Stomach (tissue), 8 donors: ENCODE measurements at regions not wholly inside any gene's neighbourhood (a gene's known extent, or its start where the extent isn't known, plus 50 kb on each side); places are given as distances from the start of the nearest gene placed in this dataset.

Experiments
- DNase-seq, 2 donors: peaks; one replicate each; pipeline versions ENCODE4 v3.0.0 to v3.0.0-alpha.2; 2013 to 2019
- H3K27ac ChIP-seq, 5 donors: fragments of 200-600 bp in 4 of 5; sonication (generic) in 4 of 5; one replicate each; pipeline ENCODE4 v1.5.1; 2013 to 2019; ENCODE audit warnings: mild to moderate bottlenecking in 1 of 5, moderate library complexity in 1 of 5
- H3K27me3 ChIP-seq, 3 donors: fragments of 200-600 bp; sonication (generic); one replicate each; pipeline ENCODE4 v1.5.1; 2017 to 2019; ENCODE audit warnings: mixed run types in 1 of 3
- H3K36me3 ChIP-seq, 4 donors: fragments of 200-600 bp; sonication (generic); 1 replicate in 3 of 4; 2 replicates in 1 of 4; pipeline ENCODE4 v1.5.1; 2016 to 2019
- H3K4me1 ChIP-seq, 4 donors: fragments of 200-600 bp; sonication (generic); one replicate each; pipeline ENCODE4 v1.5.1; 2016 to 2019
- H3K4me3 ChIP-seq, 4 donors: fragments of 200-600 bp; sonication (generic) in 3 of 4; one replicate each; pipeline ENCODE4 v1.5.1; 2016 to 2019; ENCODE audit warnings: mild to moderate bottlenecking in 1 of 4
- H3K9me3 ChIP-seq, 4 donors: fragments of 200-600 bp; sonication (generic); one replicate each; pipeline ENCODE4 v1.5.1; 2016 to 2019
- CTCF ChIP-seq, 7 experiments: fragments of 450-650 bp in 4 of 7; fragments of 200-600 bp in 3 of 7; sonication (generic) in 3 of 7; IDR thresholded peaks; one replicate each; pipeline ENCODE4 v1.5.1; 2016 to 2019; ENCODE audit warnings: antibody characterized with exemption in 7 of 7, control low read depth in 2 of 7, mild to moderate bottlenecking in 1 of 7
- EP300 ChIP-seq: sonication (generic); formaldehyde crosslinking; IDR thresholded peaks from one replicate; pipeline ENCODE4 v1.6.1; 2017; ENCODE audit warnings: antibody characterized with exemption
- POLR2A ChIP-seq, 4 donors: fragments of 450-650 bp; IDR thresholded peaks; one replicate each; pipeline ENCODE4 v1.6.1; 2016; ENCODE audit warnings: antibody characterized with exemption in 4 of 4, control low read depth in 2 of 4, mild to moderate bottlenecking in 1 of 4, moderate library complexity in 1 of 4
- POLR2AphosphoS5 ChIP-seq, 3 donors: sonication (generic); formaldehyde crosslinking; IDR thresholded peaks; one replicate each; pipeline ENCODE4 v1.6.1; 2016; ENCODE audit warnings: antibody characterized with exemption in 3 of 3
- WGBS, 5 donors: extraction: QIAGEN DNeasy Blood & Tissue Kit in 3 of 5; methylation state at CpG; one replicate each; pipeline versions ENCODE4 v1.1.5 to v1.1.7; 2013 to 2018; 5-methylcytosine and 5-hydroxymethylcytosine counted together
- intact Hi-C: fragments of 100-400 bp; cut with DNase I; formaldehyde crosslinking; loops from one replicate; pipeline ENCODE4 v1.15.1; 2023; ENCODE audit warnings: low total_unique reads
- donor health status: healthy with polysubstance abuse.
- donor health status: Bipolar disorder and iron deficiency.
- donor health status: healthy.

GRCh38 chr1:99361406-99361805, 97.1 kb downstream of the PLPPR4 start:
- TF ChIP-seq POLR2A (IDR thresholded peaks at IDR 0.05) (no peak), POLR2AphosphoS5 (IDR thresholded peaks at IDR 0.05) (no peak), EP300 (no peak), CTCF (IDR thresholded peaks at IDR 0.05) (no peak)
- 67 to 83% (median 70%) methylated on average over 2 of the region's 2 CpGs for WGBS, 5 donors
- intact Hi-C loops, result no loop called here

GRCh38 chr1:99363531-99363930, 99.2 kb downstream of the PLPPR4 start:
- H3K4me3 ChIP-seq, result no peak overlapping the region
- TF ChIP-seq POLR2A (IDR thresholded peaks at IDR 0.05) (no peak), POLR2AphosphoS5 (IDR thresholded peaks at IDR 0.05) (no peak), EP300 (no peak), CTCF (IDR thresholded peaks at IDR 0.05) (no peak)
- H3K27me3 ChIP-seq, result no peaks in the 10 kb centered on the region
- intact Hi-C loops, result no loop called here
- no peaks in the 10 kb centered on the region for H3K9me3 ChIP-seq
- DNase-seq, result no peak
- H3K36me3 ChIP-seq, result no peaks in the 10 kb centered on the region
- no peaks in the 10 kb centered on the region for H3K4me1 ChIP-seq
- no peak overlapping the region for H3K27ac ChIP-seq
- 51 to 82% (median 74%) methylated on average over 2 of the region's 2 CpGs for WGBS, 5 donors

More at GRCh38 chr1:99361406-99361805, 97.1 kb downstream of the PLPPR4 start:
- Histone ChIP-seq H3K9me3 (no peaks in the 10 kb centered on the region), H3K36me3 (no peaks in the 10 kb centered on the region), H3K4me1 (no peaks in the 10 kb centered on the region), H3K27me3 (no peaks in the 10 kb centered on the region), H3K4me3 (no peak overlapping the region), H3K27ac (no peak overlapping the region)
- no peak for DNase-seq

- Histone ChIP-seq H3K27ac (no peak overlapping the region), H3K36me3 (no peaks in the 10 kb centered on the region), H3K9me3 (no peaks in the 10 kb centered on the region), H3K27me3 (no peaks in the 10 kb centered on the region), H3K4me1 (no peaks in the 10 kb centered on the region), H3K4me3 (no peak overlapping the region)
- no peak for DNase-seq
- WGBS, 5 donors, result 47 to 60% (median 53%) methylated on average over 6 of the region's 6 CpGs
- TF ChIP-seq CTCF (IDR thresholded peaks at IDR 0.05) (no peak), EP300 (no peak), POLR2A (IDR thresholded peaks at IDR 0.05) (no peak), POLR2AphosphoS5 (IDR thresholded peaks at IDR 0.05) (no peak)
- intact Hi-C loops, result no loop called here
These were observed 100.8 kb downstream of the PLPPR4 start for GRCh38 chr1:99365141-99365540.

- 20 to 35% (median 22%) methylated on average over 1 of the region's 1 CpG for WGBS, 5 donors
- intact Hi-C loops, result no loop called here
- no peak overlapping the region for H3K27ac ChIP-seq
These were observed 101.3 kb downstream of the PLPPR4 start for GRCh38 chr1:99365545-99365944.

More at GRCh38 chr1:99365545-99365944, 101.3 kb downstream of the PLPPR4 start:
- H3K9me3 ChIP-seq, result no peaks in the 10 kb centered on the region
- DNase-seq, result no peak
- H3K36me3 ChIP-seq, result no peaks in the 10 kb centered on the region
- H3K27me3 ChIP-seq, result no peaks in the 10 kb centered on the region
- no peak for TF ChIP-seq CTCF (IDR thresholded peaks at IDR 0.05)
- no peaks in the 10 kb centered on the region for H3K4me1 ChIP-seq
- no peak overlapping the region for H3K4me3 ChIP-seq
